ENCODE measurements at regions not wholly inside any gene's neighbourhood (a gene's known extent, or its start where the extent isn't known, plus 50 kb on each side); places are given as distances from the start of the nearest gene placed in this dataset.

- Histone ChIP-seq H2BK120ac (ENCODE audit: low read depth, low read length) (no peak overlapping the region), H3K4ac (ENCODE audit: low read depth, low read length) (no peak overlapping the region), H4K91ac (ENCODE audit: insufficient read depth, low read depth, low read length) (no peak overlapping the region), H3K56ac (ENCODE audit: extremely low read depth, insufficient read depth, low read length) (no peak overlapping the region), H3K4me3 (ENCODE audit: insufficient read depth, low read depth, low read length) (no peak overlapping the region), H3K4me1 (ENCODE audit: control insufficient read depth, insufficient read depth, low read length) (peaks cover 6% of the 10 kb centered on the region), H3K27me3 (ENCODE audit: control insufficient read depth, insufficient read depth, low read length) (no peaks in the 10 kb centered on the region), H3K79me1 (ENCODE audit: low read depth in 1 of 2, low read length in 2 of 2) (no peaks in the 10 kb centered on the region), H4K8ac (ENCODE audit: low read depth in 2 of 2, low read length in 2 of 2) (no peak overlapping the region), H3K14ac (replicated peaks; ENCODE audit: low read depth, low read length) (no peak overlapping the region), H2AK9ac (replicated peaks; ENCODE audit: low read depth, low read length, poor library complexity) (no peak overlapping the region), H2BK20ac (ENCODE audit: low read depth, low read length) (no peak overlapping the region), H3K9ac (ENCODE audit: low read depth, low read length) (no peak overlapping the region), H3K9me1 (ENCODE audit: insufficient read depth, low read length) (no peaks in the 10 kb centered on the region), H2AFZ (replicated peaks; ENCODE audit: low read length, poor library complexity) (no peak overlapping the region), H4K20me1 (ENCODE audit: insufficient read depth, low read length) (no peaks in the 10 kb centered on the region), H2BK15ac (ENCODE audit: low read depth, low read length) (no peak overlapping the region), H3K36me3 (ENCODE audit: control insufficient read depth, insufficient read depth, low read length) (no peaks in the 10 kb centered on the region), H3K4me2 (ENCODE audit: low read depth, low read length) (no peak overlapping the region), H4K5ac (ENCODE audit: low read depth, low read length) (no peak overlapping the region), H3K9me3 (ENCODE audit: control insufficient read depth, insufficient read depth, low read length) (peaks cover 4% of the 10 kb centered on the region), H3K18ac (ENCODE audit: low read depth, low read length) (no peak overlapping the region), H2AK5ac (ENCODE audit: low read depth, low read length) (no peak overlapping the region), H2BK5ac (ENCODE audit: low read depth, low read length, poor library complexity, severe bottlenecking) (no peak overlapping the region), H3K27ac (ENCODE audit: insufficient read depth, low read length) (no peak overlapping the region), H3K23ac (ENCODE audit: low read depth, low read length) (no peak overlapping the region)
- POLR2A ChIA-PET (ENCODE audit: unreplicated experiment), result no interaction called here
- dilution Hi-C loops (cut with HindIII; ENCODE audit: low sequenced_read_pairs, unreplicated experiment), result no loop called here
- DNase-seq, result no peak
- WGBS, 2 experiments (ENCODE audit: extremely low coverage in 2 of 2, insufficient read length in 1 of 2), result 67% methylated on average over 1 of the region's 2 CpGs; no CpG with 5 or more reads in 1 of the 2 experiments
- no peak for ATAC-seq (ENCODE audit: low read depth)
- TF ChIP-seq USF2 (IDR thresholded peaks at IDR 0.05; ENCODE audit: low read depth, low read length) (no peak), FOS (IDR thresholded peaks at IDR 0.05; ENCODE audit: low read depth, low read length) (no peak), RCOR1 (IDR thresholded peaks at IDR 0.05; ENCODE audit: insufficient replicate concordance, low read length) (no peak), MXI1 (IDR thresholded peaks at IDR 0.05; ENCODE audit: borderline replicate concordance, low read depth, low read length) (no peak), BHLHE40 (IDR thresholded peaks at IDR 0.05; ENCODE audit: low read depth, low read length) (no peak), SMC3 (IDR thresholded peaks at IDR 0.05; ENCODE audit: low read depth, low read length) (no peak), POLR2A (IDR thresholded peaks at IDR 0.05; ENCODE audit: low read depth, low read length) (no peak), CEBPB (IDR thresholded peaks at IDR 0.05; ENCODE audit: low read depth, low read length) (no peak), MAZ (IDR thresholded peaks at IDR 0.05; ENCODE audit: borderline replicate concordance, low read depth, low read length) (no peak), NFE2L2 (IDR thresholded peaks at IDR 0.05; ENCODE audit: low read depth, low read length) (no peak), CHD1 (IDR thresholded peaks at IDR 0.05; ENCODE audit: low read depth, low read length) (no peak), CTCF (conservative IDR thresholded peaks at IDR 0.05; ENCODE audit: low read depth, low read length) (no peak), RFX5 (IDR thresholded peaks at IDR 0.05; ENCODE audit: low read depth, low read length) (no peak), RAD21 (IDR thresholded peaks at IDR 0.05; ENCODE audit: low read length) (no peak)
- CTCF ChIA-PET, result no interaction called here
- intact Hi-C loops (cut with micrococcal nuclease), result no loop called here
- in situ Hi-C loops (cut with MboI; ENCODE audit: low sequenced_read_pairs), result no loop called here
- BruUV-seq (replicated peaks), result no TSS peak
Measured at GRCh38 chr20:23267909-23268308, 82.7 kb upstream of the NXT1 start.
